Gastroesophageal sphincter (tissue), 3 donors: ENCODE measurements at regions not wholly inside any gene's neighbourhood (a gene's known extent, or its start where the extent isn't known, plus 50 kb on each side); places are given as distances from the start of the nearest gene placed in this dataset.

Source experiments
- POLR2A ChIP-seq, 2 donors: fragments of 450-650 bp; IDR thresholded peaks; one replicate each; pipeline ENCODE4 v1.6.1; 2017; ENCODE audit warnings: antibody characterized with exemption in 2 of 2, mild to moderate bottlenecking in 2 of 2, moderate library complexity in 1 of 2
- POLR2AphosphoS5 ChIP-seq: sonication (generic); formaldehyde crosslinking; IDR thresholded peaks from one replicate; pipeline ENCODE4 v1.6.1; 2017; ENCODE audit warnings: antibody characterized with exemption
- TF ChIP-seq, protein P1 (sequence below), 4 experiments: fragments of 200-600 bp in 2 of 4; fragments of 450-650 bp in 2 of 4; sonication (generic) in 1 of 4; IDR thresholded peaks; one replicate each; pipeline ENCODE4 v1.5.1; 2017 to 2019; ENCODE audit warnings: antibody characterized with exemption in 4 of 4, mild to moderate bottlenecking in 2 of 4, moderate library complexity in 2 of 4

DNA sequence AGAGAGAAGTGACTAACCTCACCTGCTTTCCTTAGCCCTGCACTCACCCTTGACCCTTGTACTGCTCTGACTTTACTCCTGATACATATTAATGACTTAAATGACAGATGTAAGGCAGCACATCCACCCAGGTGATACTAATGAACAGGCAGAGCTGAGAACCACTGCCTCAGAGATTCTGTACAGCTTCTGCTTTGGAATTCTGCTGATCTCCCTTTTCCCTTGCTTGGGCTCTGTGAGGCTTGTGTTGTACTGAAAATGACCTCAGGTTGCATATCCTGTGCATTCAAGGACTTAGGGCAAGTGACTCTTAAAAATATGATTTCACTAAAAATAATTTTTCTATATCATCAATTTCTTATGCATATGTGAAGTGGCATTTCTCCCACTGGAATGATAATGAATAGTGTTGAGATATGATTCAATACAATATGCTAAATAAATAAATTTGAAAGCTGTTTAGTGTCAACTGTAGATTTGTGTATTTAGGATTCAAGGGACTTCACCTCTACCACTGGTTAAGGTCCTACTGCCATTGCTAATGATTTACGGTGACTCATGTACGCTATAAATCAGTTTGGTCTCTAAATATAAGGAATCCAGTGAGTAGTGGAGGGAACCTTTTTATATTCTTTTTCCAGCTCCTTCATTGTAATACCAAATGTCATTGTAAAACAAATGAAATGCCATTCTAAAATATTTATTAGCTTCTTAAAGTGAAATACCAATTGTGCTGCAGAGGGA, 328.3 kb downstream of the SOCS6 start:
- TF ChIP-seq, protein P1, sequence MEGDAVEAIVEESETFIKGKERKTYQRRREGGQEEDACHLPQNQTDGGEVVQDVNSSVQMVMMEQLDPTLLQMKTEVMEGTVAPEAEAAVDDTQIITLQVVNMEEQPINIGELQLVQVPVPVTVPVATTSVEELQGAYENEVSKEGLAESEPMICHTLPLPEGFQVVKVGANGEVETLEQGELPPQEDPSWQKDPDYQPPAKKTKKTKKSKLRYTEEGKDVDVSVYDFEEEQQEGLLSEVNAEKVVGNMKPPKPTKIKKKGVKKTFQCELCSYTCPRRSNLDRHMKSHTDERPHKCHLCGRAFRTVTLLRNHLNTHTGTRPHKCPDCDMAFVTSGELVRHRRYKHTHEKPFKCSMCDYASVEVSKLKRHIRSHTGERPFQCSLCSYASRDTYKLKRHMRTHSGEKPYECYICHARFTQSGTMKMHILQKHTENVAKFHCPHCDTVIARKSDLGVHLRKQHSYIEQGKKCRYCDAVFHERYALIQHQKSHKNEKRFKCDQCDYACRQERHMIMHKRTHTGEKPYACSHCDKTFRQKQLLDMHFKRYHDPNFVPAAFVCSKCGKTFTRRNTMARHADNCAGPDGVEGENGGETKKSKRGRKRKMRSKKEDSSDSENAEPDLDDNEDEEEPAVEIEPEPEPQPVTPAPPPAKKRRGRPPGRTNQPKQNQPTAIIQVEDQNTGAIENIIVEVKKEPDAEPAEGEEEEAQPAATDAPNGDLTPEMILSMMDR (IDR thresholded peaks at IDR 0.05): no peak
- TF ChIP-seq POLR2AphosphoS5: no peak
- TF ChIP-seq POLR2A (IDR thresholded peaks at IDR 0.05): no peak
